GM10266 (cell line): ENCODE measurements at regions not wholly inside any gene's neighbourhood (a gene's known extent, or its start where the extent isn't known, plus 50 kb on each side); places are given as distances from the start of the nearest gene placed in this dataset.
"Not testable (repeated sequence)": the region's sequence is repeated elsewhere in the genome, so short reads cannot be mapped to it uniquely, and the experiment has no call there.

Experiments
- DNase-seq: peaks from one replicate; pipeline ENCODE4 v3.0.0; 2012; ENCODE audit errors: extremely low spot score
- CTCF ChIP-seq: IDR thresholded peaks from 2 replicates; pipeline ENCODE4 v1.5.1; 2012; ENCODE audit warnings: mild to moderate bottlenecking, low read depth; ENCODE audit not compliant: control insufficient read depth, insufficient read depth; ENCODE audit errors: missing control alignments

- no peak for TF ChIP-seq CTCF
- DNase-seq, result no peak
These were observed 522.3 kb upstream of the NUDT12 start for GRCh38 chr5:104084896-104085295.

DNA sequence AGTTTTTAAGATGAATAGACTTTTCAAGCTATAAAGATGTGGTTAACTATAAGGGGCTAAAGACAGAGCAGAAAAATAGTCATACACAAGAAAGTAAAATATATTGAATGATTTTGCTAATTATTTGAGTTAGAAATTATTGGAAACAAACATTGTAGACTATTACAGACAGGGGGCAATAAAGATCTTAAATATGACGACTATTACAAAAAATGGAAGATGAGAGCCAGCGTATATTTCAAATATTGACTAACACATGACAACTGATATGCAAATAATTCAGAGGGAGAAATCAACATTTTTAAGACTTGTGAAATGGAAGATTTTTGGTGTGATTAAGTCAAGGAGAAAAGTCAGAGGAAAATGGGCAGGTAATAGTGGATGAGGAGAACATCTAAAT lies 520.2 kb upstream of the NUDT12 start:
- DNase-seq, result no peak
- TF ChIP-seq CTCF, result no peak

DNA sequence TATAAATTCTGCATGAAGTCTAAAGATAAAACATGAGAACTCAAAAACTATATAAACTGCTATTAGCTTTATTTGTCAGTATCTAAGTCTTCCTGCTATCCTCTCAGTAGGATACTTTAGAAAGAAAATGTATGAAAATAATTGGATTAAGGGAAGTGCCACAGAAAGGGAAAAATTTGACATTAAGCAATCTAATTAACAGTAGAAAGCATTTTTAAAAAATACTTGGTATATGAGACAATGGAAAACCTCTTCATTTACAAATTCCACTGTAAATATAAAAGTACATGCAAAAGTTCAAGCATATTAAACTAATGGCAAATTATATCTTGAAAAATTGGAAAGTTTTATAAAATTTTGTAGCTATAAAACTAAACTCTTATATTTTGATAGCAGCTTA lies 518.6 kb upstream of the NUDT12 start:
- no peak for DNase-seq
- no peak for TF ChIP-seq CTCF

GRCh38 chr5:104080646-104081175 lies 518.1 kb upstream of the NUDT12 start:
- no peak for DNase-seq
- TF ChIP-seq CTCF, result no peak

DNA sequence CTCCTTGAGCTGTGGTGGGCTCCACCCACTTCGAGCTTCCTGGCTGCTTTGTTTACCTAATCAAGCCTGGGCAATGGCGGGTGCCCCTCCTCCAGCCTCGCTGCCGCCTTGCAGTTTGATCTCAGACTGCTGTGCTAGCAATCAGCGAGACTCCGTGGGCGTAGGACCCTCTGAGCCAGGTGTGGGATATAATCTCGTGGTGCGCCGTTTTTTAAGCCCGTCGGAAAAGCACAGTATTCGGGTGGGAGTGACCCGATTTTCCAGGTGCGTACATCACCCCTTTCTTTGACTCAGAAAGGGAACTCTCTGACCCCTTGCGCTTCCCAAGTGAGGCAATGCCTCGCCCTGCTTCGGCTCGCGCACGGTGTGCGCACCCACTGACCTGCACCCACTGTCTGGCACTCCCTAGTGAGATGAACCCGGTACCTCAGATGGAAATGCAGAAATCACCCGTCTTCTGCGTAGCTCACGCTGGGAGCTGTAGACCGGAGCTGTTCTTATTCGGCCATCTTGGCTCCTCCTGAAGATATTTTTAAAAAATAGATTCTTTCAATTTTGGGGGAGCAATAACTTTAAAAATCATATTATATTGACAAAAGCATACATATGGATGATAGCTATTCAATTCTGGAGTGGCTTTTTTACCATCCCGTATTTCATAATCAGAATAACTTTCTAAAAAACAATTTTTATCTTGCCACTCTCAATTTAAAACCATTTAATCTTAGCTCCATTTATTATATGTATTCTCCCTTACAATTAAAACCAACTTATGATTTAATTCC lies 517.5 kb upstream of the NUDT12 start:
- not testable (repeated sequence) for DNase-seq

DNA sequence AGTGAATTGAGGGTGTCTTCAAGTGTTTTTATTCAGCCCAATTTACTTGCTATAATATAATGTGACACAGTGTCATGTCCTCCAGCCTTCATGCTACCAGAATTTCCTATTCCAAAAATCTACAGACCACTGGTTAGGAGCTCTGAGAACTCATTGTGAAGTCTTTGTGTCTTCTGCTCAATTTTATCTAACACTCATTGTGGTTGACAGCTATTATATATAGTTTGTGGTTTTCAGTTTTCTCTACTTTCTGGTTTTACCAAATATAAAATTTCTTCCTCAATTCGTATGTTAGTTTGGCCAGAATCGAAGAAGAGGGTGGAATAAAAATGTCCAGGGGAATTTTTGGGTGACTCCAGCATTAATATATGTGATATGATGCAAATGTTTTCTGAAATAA lies 509.3 kb upstream of the NUDT12 start:
- no peak for DNase-seq
- TF ChIP-seq CTCF, result no peak

GRCh38 chr5:104062621-104063377 lies 500.2 kb upstream of the NUDT12 start:
- DNase-seq, result no peak
- no peak for TF ChIP-seq CTCF

DNA sequence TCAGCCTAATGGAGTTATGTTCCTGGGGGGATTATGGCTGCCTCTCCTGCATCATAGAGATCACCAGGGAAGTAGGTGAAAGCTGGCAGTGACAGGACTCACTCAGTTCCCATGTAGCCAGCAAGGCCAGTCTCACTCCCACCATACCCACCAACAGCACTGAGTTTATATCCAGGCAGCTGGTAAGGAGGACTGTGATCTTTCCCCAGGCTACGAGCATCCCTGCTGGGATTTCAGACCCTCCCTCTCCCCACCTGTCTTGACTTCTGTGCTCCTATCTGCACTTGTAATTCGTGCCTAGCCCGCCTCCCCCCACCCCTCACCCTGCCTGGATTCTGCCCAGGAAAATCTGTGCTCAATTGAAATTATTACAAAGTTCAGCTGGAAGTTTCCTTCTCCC lies 499.1 kb upstream of the NUDT12 start:
- no peak for TF ChIP-seq CTCF
- no peak for DNase-seq
